ENCODE measurements at regions not wholly inside any gene's neighbourhood (a gene's known extent, or its start where the extent isn't known, plus 50 kb on each side); places are given as distances from the start of the nearest gene placed in this dataset.
"Not testable (repeated sequence)": the region's sequence is repeated elsewhere in the genome, so short reads cannot be mapped to it uniquely, and the experiment has no call there.

- Histone ChIP-seq H3K27me3 (ENCODE audit: control insufficient read depth, insufficient read depth, low read length) (no peaks in the 10 kb centered on the region), H3K9me3 (ENCODE audit: control insufficient read depth, insufficient read depth, low read length) (no peaks in the 10 kb centered on the region), H3K36me3 (ENCODE audit: control insufficient read depth, insufficient read depth, low read length) (no peaks in the 10 kb centered on the region), H3K4me1 (ENCODE audit: control insufficient read depth, insufficient read depth, low read length) (no peaks in the 10 kb centered on the region), H3K4me3 (ENCODE audit: low read length) (no peak overlapping the region), H3K27ac (ENCODE audit: low read length) (no peak overlapping the region)
- WGBS (ENCODE audit: insufficient coverage, insufficient read length) = no CpG with 5 or more reads among the region's 2 CpGs
- no peak for DNase-seq (ENCODE audit: low read depth, low spot score)
Observed at GRCh38 chr5:157978061-157978460, 119.1 kb upstream of the CLINT1 start.

- Histone ChIP-seq H3K27ac (ENCODE audit: low read length) (no peak overlapping the region), H3K36me3 (ENCODE audit: control insufficient read depth, insufficient read depth, low read length) (no peaks in the 10 kb centered on the region), H3K4me3 (ENCODE audit: low read length) (no peak overlapping the region), H3K4me1 (ENCODE audit: control insufficient read depth, insufficient read depth, low read length) (peaks cover under 1% of the 10 kb centered on the region), H3K27me3 (ENCODE audit: control insufficient read depth, insufficient read depth, low read length) (no peaks in the 10 kb centered on the region), H3K9me3 (ENCODE audit: control insufficient read depth, insufficient read depth, low read length) (no peaks in the 10 kb centered on the region)
- no peak for DNase-seq (ENCODE audit: low read depth, low spot score)
Observed at GRCh38 chr5:157976429-157976828, 117.5 kb upstream of the CLINT1 start.

DNA sequence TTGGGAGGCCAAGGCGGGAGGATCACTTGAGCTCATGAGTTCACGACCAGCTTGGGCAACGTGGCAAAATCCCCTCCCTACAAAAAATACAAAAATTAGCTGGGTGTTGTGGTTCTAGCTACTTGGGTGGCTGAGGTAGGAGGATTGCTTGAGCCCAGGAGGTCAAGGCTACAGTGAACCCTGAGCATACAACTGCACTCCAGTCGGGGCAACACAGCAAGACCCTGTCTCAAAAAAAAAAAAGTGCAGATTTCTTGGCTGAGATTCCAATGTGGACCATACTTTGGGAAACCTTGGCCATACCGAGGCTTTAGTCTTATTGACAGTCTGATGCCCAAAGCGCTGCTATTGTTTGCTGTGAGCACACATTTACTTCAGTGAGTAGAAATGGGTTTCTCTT is 113.6 kb upstream of the CLINT1 start:
- Histone ChIP-seq H3K4me3 (ENCODE audit: low read length) (no peak overlapping the region), H3K36me3 (ENCODE audit: control insufficient read depth, insufficient read depth, low read length) (no peaks in the 10 kb centered on the region), H3K27ac (ENCODE audit: low read length) (no peak overlapping the region), H3K27me3 (ENCODE audit: control insufficient read depth, insufficient read depth, low read length) (no peaks in the 10 kb centered on the region), H3K9me3 (ENCODE audit: control insufficient read depth, insufficient read depth, low read length) (no peaks in the 10 kb centered on the region), H3K4me1 (ENCODE audit: control insufficient read depth, insufficient read depth, low read length) (peaks cover 4% of the 10 kb centered on the region)
- no CpG with 5 or more reads among the region's 6 CpGs for WGBS (ENCODE audit: insufficient coverage, insufficient read length)
- no peak for DNase-seq (ENCODE audit: low read depth, low spot score)

DNA sequence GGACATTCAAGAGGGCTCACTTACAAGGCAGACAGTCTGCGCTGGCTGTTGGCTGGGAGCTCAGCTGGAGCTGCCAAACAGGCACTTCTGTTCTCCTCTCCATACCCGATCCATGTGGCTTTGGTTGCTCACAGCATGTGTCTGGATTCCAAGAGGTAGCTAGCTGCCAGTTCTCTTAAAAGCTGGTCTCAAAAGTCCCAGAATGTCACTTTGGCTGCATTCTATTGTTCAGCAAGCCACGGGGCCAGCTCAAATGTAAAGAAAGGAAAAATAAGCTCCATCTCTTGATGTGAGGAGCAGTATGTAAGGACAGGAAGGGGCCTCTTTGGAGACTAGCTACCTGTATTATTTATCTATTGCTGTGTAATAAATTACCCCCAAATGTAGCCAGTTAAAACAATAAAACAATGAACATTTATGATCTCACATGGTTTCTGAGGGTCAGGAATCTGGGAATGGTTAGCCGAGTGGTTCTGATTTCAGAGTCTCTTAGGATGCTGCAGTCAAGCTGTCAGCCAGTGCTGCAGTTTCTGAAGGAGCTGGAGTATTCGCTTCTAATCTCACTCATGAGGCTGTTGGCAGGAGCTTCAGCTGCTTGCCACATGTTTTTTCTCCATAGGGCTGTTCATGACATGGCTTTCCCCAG is 112.7 kb upstream of the CLINT1 start:
- DNase-seq (ENCODE audit: low read depth, low spot score) = no peak
- peaks cover 4% of the 10 kb centered on the region for H3K4me1 ChIP-seq (ENCODE audit: control insufficient read depth, insufficient read depth, low read length)
- H3K9me3 ChIP-seq (ENCODE audit: control insufficient read depth, insufficient read depth, low read length) = no peaks in the 10 kb centered on the region
- no peak overlapping the region for H3K27ac ChIP-seq (ENCODE audit: low read length)
- WGBS (ENCODE audit: insufficient coverage, insufficient read length) = no CpG with 5 or more reads among the region's 5 CpGs
- no peaks in the 10 kb centered on the region for H3K27me3 ChIP-seq (ENCODE audit: control insufficient read depth, insufficient read depth, low read length)
- H3K36me3 ChIP-seq (ENCODE audit: control insufficient read depth, insufficient read depth, low read length) = no peaks in the 10 kb centered on the region
- no peak overlapping the region for H3K4me3 ChIP-seq (ENCODE audit: low read length)

DNA sequence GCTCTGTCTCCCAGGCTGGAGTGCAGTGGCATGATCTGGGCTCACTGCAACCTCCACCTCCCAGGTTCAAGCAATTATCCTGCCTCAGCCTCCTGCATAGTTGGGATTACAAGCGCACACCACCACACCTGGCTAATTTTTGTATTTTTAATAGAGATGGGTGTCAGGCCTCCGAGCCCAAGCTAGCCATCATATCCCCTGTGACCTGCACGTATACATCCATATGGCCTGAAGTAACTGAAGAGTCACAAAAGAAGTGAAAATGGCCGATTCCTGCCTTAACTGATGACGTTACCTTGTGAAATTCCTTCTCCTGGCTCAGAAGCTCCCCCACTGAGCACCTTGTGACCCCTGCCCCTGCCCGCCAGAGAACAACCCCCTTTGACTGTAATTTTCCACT is 109.6 kb upstream of the CLINT1 start:
- H3K27ac ChIP-seq (ENCODE audit: low read length); DNase-seq (ENCODE audit: low read depth, low spot score); H3K9me3 ChIP-seq (ENCODE audit: control insufficient read depth, insufficient read depth, low read length); H3K36me3 ChIP-seq (ENCODE audit: control insufficient read depth, insufficient read depth, low read length); H3K4me3 ChIP-seq (ENCODE audit: low read length); H3K4me1 ChIP-seq (ENCODE audit: control insufficient read depth, insufficient read depth, low read length); H3K27me3 ChIP-seq (ENCODE audit: control insufficient read depth, insufficient read depth, low read length): not testable (repeated sequence)
- WGBS (ENCODE audit: insufficient coverage, insufficient read length) = no CpG with 5 or more reads among the region's 6 CpGs

DNA sequence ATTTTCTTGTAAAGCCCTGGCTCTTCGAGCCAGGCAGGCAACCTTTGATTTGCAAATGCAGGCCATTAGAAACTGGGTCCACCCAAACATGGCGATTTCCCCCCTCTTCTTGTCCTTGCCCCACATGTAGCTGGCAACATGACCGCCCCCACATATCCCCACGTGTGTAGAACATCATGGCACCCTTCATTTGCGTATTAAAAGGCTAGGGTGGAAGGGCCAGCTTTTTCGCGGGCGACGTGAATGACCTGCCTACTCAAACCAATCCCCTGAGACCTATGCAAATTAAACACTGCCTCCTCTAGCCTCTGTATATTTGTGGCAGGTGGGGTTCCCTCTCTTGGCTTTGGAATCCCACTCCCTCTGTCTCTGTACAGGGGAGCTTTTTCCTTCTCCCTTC is 107.0 kb upstream of the CLINT1 start:
- Histone ChIP-seq H3K4me3 (ENCODE audit: low read length) (no peak overlapping the region), H3K27ac (ENCODE audit: low read length) (no peak overlapping the region), H3K36me3 (ENCODE audit: control insufficient read depth, insufficient read depth, low read length) (no peaks in the 10 kb centered on the region), H3K4me1 (ENCODE audit: control insufficient read depth, insufficient read depth, low read length) (peaks cover 7% of the 10 kb centered on the region), H3K27me3 (ENCODE audit: control insufficient read depth, insufficient read depth, low read length) (no peaks in the 10 kb centered on the region), H3K9me3 (ENCODE audit: control insufficient read depth, insufficient read depth, low read length) (no peaks in the 10 kb centered on the region)
- no CpG with 5 or more reads among the region's 9 CpGs for WGBS (ENCODE audit: insufficient coverage, insufficient read length)
- DNase-seq (ENCODE audit: low read depth, low spot score) = no peak

- DNase-seq (ENCODE audit: low read depth, low spot score) = no peak
- Histone ChIP-seq H3K4me3 (ENCODE audit: low read length) (no peak overlapping the region), H3K36me3 (ENCODE audit: control insufficient read depth, insufficient read depth, low read length) (no peaks in the 10 kb centered on the region), H3K4me1 (ENCODE audit: control insufficient read depth, insufficient read depth, low read length) (peaks cover 7% of the 10 kb centered on the region), H3K27me3 (ENCODE audit: control insufficient read depth, insufficient read depth, low read length) (no peaks in the 10 kb centered on the region), H3K27ac (ENCODE audit: low read length) (no peak overlapping the region), H3K9me3 (ENCODE audit: control insufficient read depth, insufficient read depth, low read length) (no peaks in the 10 kb centered on the region)
- no CpG with 5 or more reads among the region's 2 CpGs for WGBS (ENCODE audit: insufficient coverage, insufficient read length)
Observed at GRCh38 chr5:157965040-157965678, 106.2 kb upstream of the CLINT1 start.

GRCh38 chr5:157963761-157964160 is 104.8 kb upstream of the CLINT1 start:
- no peak for DNase-seq (ENCODE audit: low read depth, low spot score)
- H3K27ac ChIP-seq (ENCODE audit: low read length) = no peak overlapping the region
- WGBS (ENCODE audit: insufficient coverage, insufficient read length) = no CpG with 5 or more reads among the region's 4 CpGs

GRCh38 chr5:157963244-157963643 is 104.3 kb upstream of the CLINT1 start:
- H3K27ac ChIP-seq (ENCODE audit: low read length) = no peak overlapping the region
- no peaks in the 10 kb centered on the region for H3K27me3 ChIP-seq (ENCODE audit: control insufficient read depth, insufficient read depth, low read length)
- no peak overlapping the region for H3K4me3 ChIP-seq (ENCODE audit: low read length)
- WGBS (ENCODE audit: insufficient coverage, insufficient read length) = no CpG with 5 or more reads among the region's 2 CpGs
- DNase-seq (ENCODE audit: low read depth, low spot score) = no peak
- no peaks in the 10 kb centered on the region for H3K9me3 ChIP-seq (ENCODE audit: control insufficient read depth, insufficient read depth, low read length)
- H3K36me3 ChIP-seq (ENCODE audit: control insufficient read depth, insufficient read depth, low read length) = no peaks in the 10 kb centered on the region
- peaks cover 5% of the 10 kb centered on the region; the same call in 1 of the 2 replicates for H3K4me1 ChIP-seq (ENCODE audit: control insufficient read depth, insufficient read depth, low read length)

More at GRCh38 chr5:157963761-157964160, 104.8 kb upstream of the CLINT1 start:
- H3K27me3 ChIP-seq (ENCODE audit: control insufficient read depth, insufficient read depth, low read length) = no peaks in the 10 kb centered on the region
- H3K4me1 ChIP-seq (ENCODE audit: control insufficient read depth, insufficient read depth, low read length) = peaks cover 5% of the 10 kb centered on the region; the same call in 1 of the 2 replicates
- no peaks in the 10 kb centered on the region for H3K9me3 ChIP-seq (ENCODE audit: control insufficient read depth, insufficient read depth, low read length)
- H3K4me3 ChIP-seq (ENCODE audit: low read length) = no peak overlapping the region
- H3K36me3 ChIP-seq (ENCODE audit: control insufficient read depth, insufficient read depth, low read length) = no peaks in the 10 kb centered on the region

- not testable (repeated sequence) for H3K9me3 ChIP-seq (ENCODE audit: control insufficient read depth, insufficient read depth, low read length); H3K36me3 ChIP-seq (ENCODE audit: control insufficient read depth, insufficient read depth, low read length); DNase-seq (ENCODE audit: low read depth, low spot score); H3K4me3 ChIP-seq (ENCODE audit: low read length); H3K27ac ChIP-seq (ENCODE audit: low read length); H3K4me1 ChIP-seq (ENCODE audit: control insufficient read depth, insufficient read depth, low read length); H3K27me3 ChIP-seq (ENCODE audit: control insufficient read depth, insufficient read depth, low read length)
- WGBS (ENCODE audit: insufficient coverage, insufficient read length) = no CpG with 5 or more reads among the region's 8 CpGs
Observed at GRCh38 chr5:157962686-157963085, 103.7 kb upstream of the CLINT1 start.

Data from iPS DF 6.9 (cell line).